Thyroid gland (tissue), 4 donors: ENCODE measurements at regions not wholly inside any gene's neighbourhood (a gene's known extent, or its start where the extent isn't known, plus 50 kb on each side); places are given as distances from the start of the nearest gene placed in this dataset.

Experiments used
- DNase-seq, 2 donors: peaks; one replicate each; pipeline ENCODE4 v3.0.0-alpha.2; 2019
- H3K27ac ChIP-seq, 3 donors: fragments of 200-600 bp; sonication (generic); 1 replicate in 2 of 3; 2 replicates in 1 of 3; pipeline ENCODE4 v1.5.1; 2016 to 2019; ENCODE audit warnings: mild to moderate bottlenecking in 1 of 3, moderate library complexity in 1 of 3
- H3K27me3 ChIP-seq: fragments of 200-600 bp; sonication (generic); one replicate; pipeline ENCODE4 v1.5.1; 2019
- H3K36me3 ChIP-seq, 2 donors: fragments of 200-600 bp; sonication (generic); one replicate each; pipeline ENCODE4 v1.5.1; 2016 to 2019
- H3K4me1 ChIP-seq, 2 donors: fragments of 200-600 bp; sonication (generic); one replicate each; pipeline ENCODE4 v1.5.1; 2017 to 2019
- H3K4me3 ChIP-seq, 3 donors: fragments of 200-600 bp; sonication (generic); replicated peaks in 1 of 3; 1 replicate in 2 of 3; 2 replicates in 1 of 3; pipeline ENCODE4 v1.5.1; 2016; ENCODE audit warnings: mild to moderate bottlenecking in 1 of 3
- H3K9me3 ChIP-seq: fragments of 200-600 bp; sonication (generic); one replicate; pipeline ENCODE4 v1.5.1; 2017
- CTCF ChIP-seq, 6 experiments: fragments of 200-600 bp in 3 of 6; fragments of 450-650 bp in 3 of 6; sonication (generic) in 3 of 6; IDR thresholded peaks; one replicate each; pipeline ENCODE4 v1.5.1; 2016 to 2019; ENCODE audit warnings: antibody characterized with exemption in 6 of 6, mild to moderate bottlenecking in 2 of 6, inconsistent platforms in 1 of 6, moderate library complexity in 1 of 6
- POLR2A ChIP-seq, 2 donors: fragments of 450-650 bp; IDR thresholded peaks; one replicate each; pipeline ENCODE4 v1.6.1; 2017; ENCODE audit warnings: antibody characterized with exemption in 2 of 2, mild to moderate bottlenecking in 2 of 2, moderate library complexity in 1 of 2
- WGBS, 2 donors: methylation state at CpG; one replicate each; pipeline ENCODE4 v1.1.5; 2017; 5-methylcytosine and 5-hydroxymethylcytosine counted together
- intact Hi-C: fragments of 100-400 bp; cut with DNase I; formaldehyde crosslinking; loops from one replicate; pipeline ENCODE4 v1.15.1; 2023

- 82 to 85% methylated on average over 1 of the region's 1 CpG for WGBS, 2 donors
- H3K4me3 ChIP-seq = no peak overlapping the region
Measured at GRCh38 chr10:85152911-85153310, 824.5 kb downstream of the CCSER2 start.

GRCh38 chr10:85157206-85157605, 828.8 kb downstream of the CCSER2 start:
- H3K9me3 ChIP-seq = no peaks in the 10 kb centered on the region
- no peaks in the 10 kb centered on the region for H3K27me3 ChIP-seq
- no peak overlapping the region for H3K4me3 ChIP-seq
- intact Hi-C loops = no loop called here
- no peaks in the 10 kb centered on the region for H3K4me1 ChIP-seq
- TF ChIP-seq POLR2A (IDR thresholded peaks at IDR 0.05) (no peak), CTCF (IDR thresholded peaks at IDR 0.05) (no peak)
- H3K27ac ChIP-seq = no peak overlapping the region
- no peaks in the 10 kb centered on the region for H3K36me3 ChIP-seq
- DNase-seq = no peak
- 90 to 92% methylated on average over 4 of the region's 4 CpGs for WGBS, 2 donors

More at GRCh38 chr10:85152911-85153310, 824.5 kb downstream of the CCSER2 start:
- Histone ChIP-seq H3K9me3 (no peaks in the 10 kb centered on the region), H3K27me3 (no peaks in the 10 kb centered on the region), H3K36me3 (no peaks in the 10 kb centered on the region), H3K27ac (no peak overlapping the region), H3K4me1 (peaks cover 6 to 23% of the 10 kb centered on the region in 2 donors)
- DNase-seq = no peak
- no peak for TF ChIP-seq CTCF (IDR thresholded peaks at IDR 0.05)
- no peak for TF ChIP-seq POLR2A (IDR thresholded peaks at IDR 0.05)
- intact Hi-C loops = no loop called here

GRCh38 chr10:85168243-85168642, 839.9 kb downstream of the CCSER2 start:
- no peaks in the 10 kb centered on the region for H3K36me3 ChIP-seq
- WGBS, 2 donors = 77% methylated on average over 6 of the region's 6 CpGs

GRCh38 chr10:85170026-85170425, 841.6 kb downstream of the CCSER2 start:
- Histone ChIP-seq H3K27ac (peak overlapping the region in 2 of 3 donors; percentile 7 to 14), H3K36me3 (no peaks in the 10 kb centered on the region), H3K4me1 (peaks cover 20 to 21% of the 10 kb centered on the region in 2 donors), H3K9me3 (no peaks in the 10 kb centered on the region), H3K27me3 (no peaks in the 10 kb centered on the region), H3K4me3 (no peak overlapping the region)
- TF ChIP-seq POLR2A (IDR thresholded peaks at IDR 0.05) (no peak), CTCF (IDR thresholded peaks at IDR 0.05) (no peak)
- intact Hi-C loops = no loop called here
- 50 to 56% methylated on average over 1 of the region's 1 CpG for WGBS, 2 donors
- DNase-seq = peak; percentile 11 to 19

More at GRCh38 chr10:85168243-85168642, 839.9 kb downstream of the CCSER2 start:
- no peak overlapping the region for H3K27ac ChIP-seq
- TF ChIP-seq CTCF (IDR thresholded peaks at IDR 0.05) (no peak), POLR2A (IDR thresholded peaks at IDR 0.05) (no peak)
- H3K27me3 ChIP-seq = no peaks in the 10 kb centered on the region
- no peak for DNase-seq
- no peaks in the 10 kb centered on the region for H3K9me3 ChIP-seq
- H3K4me1 ChIP-seq = peaks cover 20 to 21% of the 10 kb centered on the region in 2 donors
- intact Hi-C loops = no loop called here
- H3K4me3 ChIP-seq = no peak overlapping the region

GRCh38 chr10:85175635-85176034, 847.2 kb downstream of the CCSER2 start:
- no peaks in the 10 kb centered on the region for H3K27me3 ChIP-seq
- no peaks in the 10 kb centered on the region for H3K36me3 ChIP-seq
- intact Hi-C loops = no loop called here

More at GRCh38 chr10:85175635-85176034, 847.2 kb downstream of the CCSER2 start:
- no peak for DNase-seq
- Histone ChIP-seq H3K9me3 (no peaks in the 10 kb centered on the region), H3K4me3 (no peak overlapping the region), H3K27ac (no peak overlapping the region), H3K4me1 (peaks cover 4% of the 10 kb centered on the region in 2 donors)
- TF ChIP-seq POLR2A (IDR thresholded peaks at IDR 0.05) (no peak), CTCF (IDR thresholded peaks at IDR 0.05) (no peak)
- WGBS, 2 donors = 60 to 61% methylated on average over 1 of the region's 1 CpG
